Dendritic cell treated with granulocyte-macrophage colony-stimulating factor and Interleukin-4, amounts not matched to agents 40 ng/mL and 50 ng/mL, for 4 days (primary cell): ENCODE measurements at regions not wholly inside any gene's neighbourhood (a gene's known extent, or its start where the extent isn't known, plus 50 kb on each side); places are given as distances from the start of the nearest gene placed in this dataset.

Source experiments
- H3K27ac Mint-ChIP-seq: one replicate; pipeline ENCODE4 v1.8.0; 2022; ENCODE audit warnings: mild to moderate bottlenecking, mixed read lengths
- H3K27me3 Mint-ChIP-seq: one replicate; pipeline ENCODE4 v1.8.0; 2022; ENCODE audit warnings: mild to moderate bottlenecking, mixed read lengths
- H3K36me3 Mint-ChIP-seq: one replicate; pipeline ENCODE4 v1.8.0; 2022; ENCODE audit warnings: low read depth, mixed read lengths
- H3K4me1 Mint-ChIP-seq: one replicate; pipeline ENCODE4 v1.8.0; 2022; ENCODE audit warnings: low read depth, mixed read lengths
- H3K4me3 Mint-ChIP-seq: one replicate; pipeline ENCODE4 v1.8.0; 2022; ENCODE audit warnings: mild to moderate bottlenecking, moderate library complexity, mixed read lengths
- H3K9me3 Mint-ChIP-seq: one replicate; pipeline ENCODE4 v1.8.0; 2022; ENCODE audit warnings: mixed read lengths
- intact Hi-C: fragments of 100-400 bp; cut with micrococcal nuclease; formaldehyde crosslinking; loops from one replicate; pipeline ENCODE4 v1.15.0; 2022

GRCh38 chr4:38452009-38452408, 212.0 kb upstream of the KLF3 start:
- H3K9me3 Mint-ChIP-seq: peaks cover 17% of the 10 kb centered on the region
- intact Hi-C loops: no loop called here
- H3K27me3 Mint-ChIP-seq: peaks cover 4% of the 10 kb centered on the region
- no peak overlapping the region for H3K4me3 Mint-ChIP-seq
- peaks cover 32% of the 10 kb centered on the region for H3K4me1 Mint-ChIP-seq
- no peaks in the 10 kb centered on the region for H3K36me3 Mint-ChIP-seq
- no peak overlapping the region for H3K27ac Mint-ChIP-seq

GRCh38 chr4:38452542-38452941, 211.5 kb upstream of the KLF3 start:
- intact Hi-C loops: no loop called here
- H3K4me3 Mint-ChIP-seq: no peak overlapping the region

GRCh38 chr4:38453253-38453881, 210.6 kb upstream of the KLF3 start:
- no peak overlapping the region for H3K27ac Mint-ChIP-seq
- peaks cover 7% of the 10 kb centered on the region for H3K9me3 Mint-ChIP-seq
- H3K36me3 Mint-ChIP-seq: no peaks in the 10 kb centered on the region
- peaks cover 32% of the 10 kb centered on the region for H3K4me1 Mint-ChIP-seq
- intact Hi-C loops: no loop called here
- H3K4me3 Mint-ChIP-seq: no peak overlapping the region
- peaks cover 4% of the 10 kb centered on the region for H3K27me3 Mint-ChIP-seq

More at GRCh38 chr4:38452542-38452941, 211.5 kb upstream of the KLF3 start:
- Mint-ChIP-seq H3K27me3 (peaks cover 4% of the 10 kb centered on the region), H3K9me3 (peaks cover 12% of the 10 kb centered on the region), H3K4me1 (peaks cover 32% of the 10 kb centered on the region), H3K36me3 (no peaks in the 10 kb centered on the region), H3K27ac (no peak overlapping the region)

GRCh38 chr4:38454284-38454683, 209.7 kb upstream of the KLF3 start:
- H3K27me3 Mint-ChIP-seq: peaks cover 4% of the 10 kb centered on the region
- no peak overlapping the region for H3K27ac Mint-ChIP-seq
- intact Hi-C loops: no loop called here
- H3K9me3 Mint-ChIP-seq: peaks cover 7% of the 10 kb centered on the region
- no peak overlapping the region for H3K4me3 Mint-ChIP-seq
- H3K36me3 Mint-ChIP-seq: no peaks in the 10 kb centered on the region
- H3K4me1 Mint-ChIP-seq: peaks cover 32% of the 10 kb centered on the region

GRCh38 chr4:38455092-38455862, 208.7 kb upstream of the KLF3 start:
- H3K27ac Mint-ChIP-seq: no peak overlapping the region
- intact Hi-C loops: no loop called here
- H3K4me1 Mint-ChIP-seq: peaks cover 32% of the 10 kb centered on the region
- no peaks in the 10 kb centered on the region for H3K36me3 Mint-ChIP-seq
- no peak overlapping the region for H3K4me3 Mint-ChIP-seq
- H3K27me3 Mint-ChIP-seq: peaks cover 2% of the 10 kb centered on the region
- H3K9me3 Mint-ChIP-seq: peaks cover 7% of the 10 kb centered on the region

- no peak overlapping the region for H3K4me3 Mint-ChIP-seq
- H3K27me3 Mint-ChIP-seq: peaks cover 2% of the 10 kb centered on the region
- intact Hi-C loops: no loop called here
- no peak overlapping the region for H3K27ac Mint-ChIP-seq
- H3K9me3 Mint-ChIP-seq: peaks cover 7% of the 10 kb centered on the region
- peaks cover 29% of the 10 kb centered on the region for H3K4me1 Mint-ChIP-seq
- H3K36me3 Mint-ChIP-seq: no peaks in the 10 kb centered on the region
Measured at GRCh38 chr4:38456096-38456495, 207.9 kb upstream of the KLF3 start.

GRCh38 chr4:38461342-38461741, 202.7 kb upstream of the KLF3 start:
- H3K36me3 Mint-ChIP-seq: no peaks in the 10 kb centered on the region
- no peak overlapping the region for H3K4me3 Mint-ChIP-seq
- intact Hi-C loops: no loop called here
- no peak overlapping the region for H3K27ac Mint-ChIP-seq
- H3K4me1 Mint-ChIP-seq: peaks cover 6% of the 10 kb centered on the region
- no peaks in the 10 kb centered on the region for H3K27me3 Mint-ChIP-seq
- H3K9me3 Mint-ChIP-seq: peaks cover 3% of the 10 kb centered on the region

GRCh38 chr4:38462367-38463055, 201.5 kb upstream of the KLF3 start:
- Mint-ChIP-seq H3K27ac (no peak overlapping the region), H3K36me3 (no peaks in the 10 kb centered on the region), H3K4me3 (no peak overlapping the region), H3K4me1 (peaks cover 6% of the 10 kb centered on the region), H3K9me3 (peaks cover 14% of the 10 kb centered on the region), H3K27me3 (no peaks in the 10 kb centered on the region)
- intact Hi-C loops: no loop called here

- Mint-ChIP-seq H3K4me1 (peaks cover 6% of the 10 kb centered on the region), H3K4me3 (no peak overlapping the region), H3K27me3 (no peaks in the 10 kb centered on the region), H3K27ac (no peak overlapping the region), H3K36me3 (no peaks in the 10 kb centered on the region), H3K9me3 (peaks cover 14% of the 10 kb centered on the region)
- intact Hi-C loops: no loop called here
Measured at GRCh38 chr4:38463268-38463958, 200.6 kb upstream of the KLF3 start.

GRCh38 chr4:38464328-38464727, 199.7 kb upstream of the KLF3 start:
- Mint-ChIP-seq H3K4me1 (peaks cover 6% of the 10 kb centered on the region), H3K4me3 (no peak overlapping the region), H3K36me3 (no peaks in the 10 kb centered on the region), H3K27me3 (no peaks in the 10 kb centered on the region), H3K9me3 (peaks cover 14% of the 10 kb centered on the region), H3K27ac (no peak overlapping the region)
- intact Hi-C loops: no loop called here

- intact Hi-C loops: no loop called here
- peaks cover 14% of the 10 kb centered on the region for H3K9me3 Mint-ChIP-seq
- peaks cover 6% of the 10 kb centered on the region for H3K4me1 Mint-ChIP-seq
- no peaks in the 10 kb centered on the region for H3K36me3 Mint-ChIP-seq
- no peak overlapping the region for H3K4me3 Mint-ChIP-seq
- H3K27ac Mint-ChIP-seq: no peak overlapping the region
- H3K27me3 Mint-ChIP-seq: no peaks in the 10 kb centered on the region
Measured at GRCh38 chr4:38466401-38466800, 197.6 kb upstream of the KLF3 start.

- H3K36me3 Mint-ChIP-seq: no peaks in the 10 kb centered on the region
- H3K27me3 Mint-ChIP-seq: peaks cover 2% of the 10 kb centered on the region
- H3K27ac Mint-ChIP-seq: no peak overlapping the region
- peaks cover 6% of the 10 kb centered on the region for H3K4me1 Mint-ChIP-seq
- H3K9me3 Mint-ChIP-seq: peaks cover 14% of the 10 kb centered on the region
- H3K4me3 Mint-ChIP-seq: no peak overlapping the region
- intact Hi-C loops: no loop called here
Measured at GRCh38 chr4:38467296-38467695, 196.7 kb upstream of the KLF3 start.

GRCh38 chr4:38468339-38468866, 195.6 kb upstream of the KLF3 start:
- Mint-ChIP-seq H3K4me1 (peaks cover 6% of the 10 kb centered on the region), H3K4me3 (no peak overlapping the region)
- intact Hi-C loops: no loop called here

More at GRCh38 chr4:38468339-38468866, 195.6 kb upstream of the KLF3 start:
- no peak overlapping the region for H3K27ac Mint-ChIP-seq
- peaks cover 2% of the 10 kb centered on the region for H3K27me3 Mint-ChIP-seq
- no peaks in the 10 kb centered on the region for H3K36me3 Mint-ChIP-seq
- H3K9me3 Mint-ChIP-seq: peaks cover 14% of the 10 kb centered on the region
